Esophagus muscularis mucosa (tissue), 4 donors: ENCODE measurements at regions not wholly inside any gene's neighbourhood (a gene's known extent, or its start where the extent isn't known, plus 50 kb on each side); places are given as distances from the start of the nearest gene placed in this dataset.

Experiments used
- DNase-seq: peaks from one replicate; pipeline ENCODE4 v3.0.0-alpha.2; 2017; ENCODE audit errors: extremely low spot score
- H3K27ac ChIP-seq, 4 donors: fragments of 200-600 bp; sonication (generic); replicated peaks in 1 of 4; 1 replicate in 3 of 4; 2 replicates in 1 of 4; pipeline ENCODE4 v1.5.1; 2016 to 2019; ENCODE audit warnings: mild to moderate bottlenecking in 1 of 4
- H3K27me3 ChIP-seq, 4 donors: fragments of 200-600 bp; sonication (generic); one replicate each; pipeline versions ENCODE4 v1.5.1 to v1.6.0; 2016 to 2019
- H3K36me3 ChIP-seq, 4 donors: fragments of 200-600 bp; sonication (generic); one replicate each; pipeline ENCODE4 v1.5.1; 2016 to 2019
- H3K4me1 ChIP-seq, 4 donors: fragments of 200-600 bp; sonication (generic); one replicate each; pipeline ENCODE4 v1.5.1; 2016 to 2019
- H3K4me3 ChIP-seq, 4 donors: fragments of 200-600 bp; sonication (generic); 1 replicate in 2 of 4; 2 replicates in 2 of 4; pipeline ENCODE4 v1.5.1; 2016 to 2019; ENCODE audit warnings: mild to moderate bottlenecking in 4 of 4, moderate library complexity in 1 of 4
- H3K9me3 ChIP-seq, 4 donors: fragments of 200-600 bp; sonication (generic); 1 replicate in 3 of 4; 2 replicates in 1 of 4; pipeline ENCODE4 v1.5.1; 2016 to 2019
- EP300 ChIP-seq: sonication (generic); formaldehyde crosslinking; IDR thresholded peaks from one replicate; pipeline ENCODE4 v1.6.1; 2017; ENCODE audit warnings: antibody characterized with exemption
- POLR2A ChIP-seq: fragments of 450-650 bp; IDR thresholded peaks from one replicate; pipeline ENCODE4 v1.6.1; 2017; ENCODE audit warnings: antibody characterized with exemption, moderate library complexity, mild to moderate bottlenecking, low read depth
- POLR2AphosphoS5 ChIP-seq, 2 donors: sonication (generic); formaldehyde crosslinking; IDR thresholded peaks; one replicate each; pipeline ENCODE4 v1.6.1; 2017; ENCODE audit warnings: antibody characterized with exemption in 2 of 2
- WGBS: methylation state at CpG from one replicate; pipeline ENCODE4 v1.1.5; 2018; 5-methylcytosine and 5-hydroxymethylcytosine counted together
- intact Hi-C: fragments of 100-400 bp; cut with DNase I; formaldehyde crosslinking; loops from one replicate; pipeline ENCODE4 v1.15.1; 2023
- TF ChIP-seq, protein P1 (sequence below), 3 experiments: fragments of 200-600 bp in 2 of 3; fragments of 450-650 bp in 1 of 3; sonication (generic) in 2 of 3; IDR thresholded peaks; one replicate each; pipeline ENCODE4 v1.5.1; 2017 to 2019; ENCODE audit warnings: antibody characterized with exemption in 3 of 3, mild to moderate bottlenecking in 2 of 3, moderate library complexity in 1 of 3

DNA sequence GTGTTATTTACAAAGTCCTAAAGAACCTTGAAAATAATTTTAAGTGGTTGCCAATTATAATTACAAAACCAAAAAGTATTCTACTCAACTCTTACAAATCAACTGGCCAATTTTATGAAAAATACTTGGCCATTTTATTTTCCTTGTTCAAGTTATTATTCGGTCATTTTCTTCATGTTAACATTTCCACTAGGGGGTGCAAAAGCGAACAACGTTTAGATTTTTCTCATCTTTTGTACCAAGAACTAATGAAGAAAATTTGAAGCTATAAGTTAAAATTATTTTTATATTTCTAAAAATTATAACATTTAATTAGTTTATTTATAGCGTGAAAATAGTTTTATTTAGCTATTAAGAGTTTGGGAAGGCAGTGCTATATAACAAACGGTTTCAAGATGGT is 1453.3 kb downstream of the MAT2B start:
- Histone ChIP-seq H3K4me3 (no peak overlapping the region), H3K36me3 (no peaks in the 10 kb centered on the region), H3K27me3 (no peaks in the 10 kb centered on the region), H3K9me3 (no peaks in the 10 kb centered on the region), H3K27ac (no peak overlapping the region), H3K4me1 (peaks cover 0 to 36% (median 24%) of the 10 kb centered on the region in 4 donors)
- intact Hi-C loops = no loop called here
- no peak for TF ChIP-seq EP300
- TF ChIP-seq POLR2AphosphoS5 (IDR thresholded peaks at IDR 0.05) = no peak
- TF ChIP-seq, protein P1, sequence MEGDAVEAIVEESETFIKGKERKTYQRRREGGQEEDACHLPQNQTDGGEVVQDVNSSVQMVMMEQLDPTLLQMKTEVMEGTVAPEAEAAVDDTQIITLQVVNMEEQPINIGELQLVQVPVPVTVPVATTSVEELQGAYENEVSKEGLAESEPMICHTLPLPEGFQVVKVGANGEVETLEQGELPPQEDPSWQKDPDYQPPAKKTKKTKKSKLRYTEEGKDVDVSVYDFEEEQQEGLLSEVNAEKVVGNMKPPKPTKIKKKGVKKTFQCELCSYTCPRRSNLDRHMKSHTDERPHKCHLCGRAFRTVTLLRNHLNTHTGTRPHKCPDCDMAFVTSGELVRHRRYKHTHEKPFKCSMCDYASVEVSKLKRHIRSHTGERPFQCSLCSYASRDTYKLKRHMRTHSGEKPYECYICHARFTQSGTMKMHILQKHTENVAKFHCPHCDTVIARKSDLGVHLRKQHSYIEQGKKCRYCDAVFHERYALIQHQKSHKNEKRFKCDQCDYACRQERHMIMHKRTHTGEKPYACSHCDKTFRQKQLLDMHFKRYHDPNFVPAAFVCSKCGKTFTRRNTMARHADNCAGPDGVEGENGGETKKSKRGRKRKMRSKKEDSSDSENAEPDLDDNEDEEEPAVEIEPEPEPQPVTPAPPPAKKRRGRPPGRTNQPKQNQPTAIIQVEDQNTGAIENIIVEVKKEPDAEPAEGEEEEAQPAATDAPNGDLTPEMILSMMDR (IDR thresholded peaks at IDR 0.05) = no peak
- TF ChIP-seq POLR2A = no peak
- no peak for DNase-seq
- 92% methylated on average over 5 of the region's 5 CpGs for WGBS

DNA sequence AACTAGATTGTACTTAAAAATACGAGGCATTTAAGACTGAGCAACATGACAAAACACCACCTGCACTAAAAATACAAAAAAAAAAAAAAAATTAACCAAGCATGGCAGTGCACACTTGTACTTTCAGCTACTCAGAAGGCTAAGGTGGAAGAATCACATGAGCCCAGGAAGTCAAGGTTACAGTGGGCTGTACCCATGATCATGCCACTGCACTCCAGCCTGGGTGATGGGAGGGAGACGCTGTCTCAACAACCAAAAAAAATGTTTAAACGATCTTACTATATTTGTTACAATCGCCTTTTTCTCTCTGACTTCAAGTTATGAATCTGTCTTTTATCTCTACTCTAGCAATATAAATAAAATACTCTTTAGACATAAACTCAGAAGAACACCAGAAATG is 1454.3 kb downstream of the MAT2B start:
- TF ChIP-seq, protein P1 (IDR thresholded peaks at IDR 0.05) = no peak
- TF ChIP-seq POLR2AphosphoS5 (IDR thresholded peaks at IDR 0.05) = no peak
- no peak for TF ChIP-seq POLR2A
- no peak for TF ChIP-seq EP300
- intact Hi-C loops = no loop called here
- WGBS = 42% methylated on average over 4 of the region's 4 CpGs
- Histone ChIP-seq H3K9me3 (no peaks in the 10 kb centered on the region), H3K36me3 (no peaks in the 10 kb centered on the region), H3K27me3 (no peaks in the 10 kb centered on the region), H3K4me3 (no peak overlapping the region), H3K4me1 (peaks cover 0 to 38% (median 26%) of the 10 kb centered on the region in 4 donors), H3K27ac (peak overlapping the region in 1 of 4 donors; percentile 19)
- no peak for DNase-seq

DNA sequence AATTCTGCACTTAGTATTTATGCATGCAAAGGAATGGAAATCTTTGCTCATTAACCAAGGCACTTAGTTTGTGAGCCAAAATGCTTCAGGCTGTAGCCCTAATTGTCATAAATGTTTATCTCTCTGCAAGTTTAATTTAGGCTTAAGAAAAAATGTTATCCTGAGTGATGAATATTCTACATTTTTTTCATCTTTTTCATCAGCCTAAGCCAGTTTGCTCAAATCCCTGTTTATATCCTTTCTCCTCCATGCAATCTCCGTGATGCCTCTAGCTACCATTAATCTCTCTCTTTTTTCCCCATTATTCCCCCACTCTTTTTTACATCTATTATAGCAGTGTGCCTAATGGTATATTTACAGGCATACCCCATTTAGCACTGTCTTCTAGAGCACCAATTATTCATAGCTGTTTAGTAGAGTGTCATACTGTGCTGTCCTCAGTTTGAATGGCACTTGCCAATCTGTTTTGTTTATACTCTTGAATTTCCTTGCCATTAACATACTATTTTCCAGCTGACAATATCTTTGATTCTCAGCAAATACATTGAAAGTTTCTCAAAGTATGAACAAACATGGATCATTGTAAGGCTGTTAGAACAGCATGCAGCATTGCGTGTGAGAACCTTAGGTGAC is 1457.0 kb downstream of the MAT2B start:
- Histone ChIP-seq H3K9me3 (no peaks in the 10 kb centered on the region), H3K4me3 (no peak overlapping the region), H3K4me1 (peaks cover 0 to 46% (median 29%) of the 10 kb centered on the region in 4 donors), H3K36me3 (no peaks in the 10 kb centered on the region), H3K27me3 (no peaks in the 10 kb centered on the region), H3K27ac (no peak overlapping the region)
- WGBS = 64% methylated on average over 2 of the region's 2 CpGs
- DNase-seq = no peak
- TF ChIP-seq, protein P1 (IDR thresholded peaks at IDR 0.05) = no peak
- no peak for TF ChIP-seq POLR2A
- TF ChIP-seq POLR2AphosphoS5 (IDR thresholded peaks at IDR 0.05) = no peak
- TF ChIP-seq EP300 = no peak
- intact Hi-C loops = no loop called here

DNA sequence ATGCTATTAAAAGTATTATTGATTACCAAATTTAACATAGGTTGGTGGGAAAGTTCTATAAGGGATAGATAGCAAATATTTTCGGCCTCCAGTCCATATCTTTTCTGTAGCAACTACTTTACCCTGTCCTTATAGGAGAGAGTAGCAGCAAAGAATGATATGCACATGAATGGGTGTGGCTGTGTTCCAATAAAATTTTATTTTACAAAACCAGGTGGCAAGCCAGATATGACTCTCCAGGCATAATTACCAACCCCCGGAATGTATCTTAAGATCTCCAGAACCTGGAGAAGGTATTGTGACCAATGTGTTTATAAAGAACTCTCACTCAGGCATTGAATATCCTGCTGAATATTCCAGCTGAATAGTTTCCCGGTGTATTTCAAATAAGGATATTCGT is 1461.2 kb downstream of the MAT2B start:
- Histone ChIP-seq H3K27ac (no peak overlapping the region), H3K4me1 (peaks cover 0 to 26% (median 16%) of the 10 kb centered on the region in 4 donors), H3K36me3 (no peaks in the 10 kb centered on the region), H3K9me3 (no peaks in the 10 kb centered on the region), H3K27me3 (no peaks in the 10 kb centered on the region), H3K4me3 (no peak overlapping the region)
- intact Hi-C loops = no loop called here
- WGBS = 85% methylated on average over 4 of the region's 4 CpGs
- TF ChIP-seq EP300 (no peak), POLR2AphosphoS5 (IDR thresholded peaks at IDR 0.05) (no peak), POLR2A (no peak)
- TF ChIP-seq, protein P1 (IDR thresholded peaks at IDR 0.05) = no peak
- no peak for DNase-seq

DNA sequence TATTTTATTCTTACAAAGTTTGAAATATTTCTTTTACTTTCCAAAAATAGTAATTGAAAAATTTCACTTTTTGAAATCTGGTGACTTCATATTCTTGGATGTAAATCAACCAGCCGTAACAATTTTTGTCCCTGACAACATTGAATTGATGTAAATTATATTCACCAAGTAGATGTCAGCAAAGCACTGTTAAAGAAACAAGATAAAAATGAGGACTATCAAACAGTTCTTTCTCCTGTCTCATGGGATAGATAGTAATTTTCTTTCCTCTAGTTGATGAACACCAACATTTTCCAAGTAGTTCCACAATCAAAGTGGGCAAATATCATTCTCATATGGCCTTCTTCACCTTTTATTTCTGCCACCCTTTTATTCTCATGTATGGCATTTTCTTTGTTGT is 1461.9 kb downstream of the MAT2B start:
- Histone ChIP-seq H3K36me3 (no peaks in the 10 kb centered on the region), H3K4me3 (no peak overlapping the region), H3K9me3 (no peaks in the 10 kb centered on the region), H3K27me3 (no peaks in the 10 kb centered on the region), H3K27ac (no peak overlapping the region), H3K4me1 (peaks cover 0 to 18% (median 10%) of the 10 kb centered on the region in 4 donors)
- TF ChIP-seq POLR2AphosphoS5 (IDR thresholded peaks at IDR 0.05) = no peak
- TF ChIP-seq, protein P1 (IDR thresholded peaks at IDR 0.05) = no peak
- no peak for TF ChIP-seq POLR2A
- no peak for TF ChIP-seq EP300
- intact Hi-C loops = no loop called here
- DNase-seq = no peak
- 52% methylated on average over 1 of the region's 1 CpG for WGBS
